ENCODE measurements at regions not wholly inside any gene's neighbourhood (a gene's known extent, or its start where the extent isn't known, plus 50 kb on each side); places are given as distances from the start of the nearest gene placed in this dataset.

- H2AFZ ChIP-seq (ENCODE audit: low read length): no peak overlapping the region
- no peak overlapping the region for H3K9ac ChIP-seq (ENCODE audit: low read length)
- no peaks in the 10 kb centered on the region for H3F3A ChIP-seq (ENCODE audit: low read length, unreplicated experiment)
- no peaks in the 10 kb centered on the region for H4K20me1 ChIP-seq (ENCODE audit: low read length)
- no peaks in the 10 kb centered on the region for H3K9me3 ChIP-seq (ENCODE audit: low read length)
- H3K4me2 ChIP-seq (ENCODE audit: low read length): no peak overlapping the region
- no peak for TF ChIP-seq EZH2phosphoT487 (IDR thresholded peaks at IDR 0.05; ENCODE audit: borderline replicate concordance, low read length)
- TF ChIP-seq CTCF (conservative IDR thresholded peaks at IDR 0.05; ENCODE audit: low read depth, low read length): no peak
- TF ChIP-seq EZH2 (IDR thresholded peaks at IDR 0.05; ENCODE audit: low read length, unreplicated experiment): no peak
- H3K27ac ChIP-seq (ENCODE audit: low read length): no peak overlapping the region
- H3K9me2 ChIP-seq (replicated peaks; ENCODE audit: low read length): no peaks in the 10 kb centered on the region
- no peaks in the 10 kb centered on the region for H3K36me3 ChIP-seq (ENCODE audit: low read depth, low read length)
- H3K79me2 ChIP-seq (ENCODE audit: low read length): no peaks in the 10 kb centered on the region
- ATAC-seq (no peak), DNase-seq (no peak)
- H3K27me3 ChIP-seq (ENCODE audit: low read length): no peaks in the 10 kb centered on the region
- ChIA-PET POLR2A (ENCODE audit: unreplicated experiment) (no interaction called here), CTCF (no interaction called here)
- H3K4me1 ChIP-seq (ENCODE audit: insufficient read depth, low read length): no peaks in the 10 kb centered on the region
- intact Hi-C loops (cut with micrococcal nuclease): loop anchor here (5.0 kb wide), 1 partner anchor 34 kb away; no protein-coding TSS in a partner anchor
- H3K4me3 ChIP-seq (ENCODE audit: low read length): no peak overlapping the region
- BruUV-seq (replicated peaks): no TSS peak
Observed at GRCh38 chr6:103231181-103231580, 1628.5 kb downstream of the HACE1 start.

- Histone ChIP-seq H3F3A (ENCODE audit: low read length, unreplicated experiment) (no peaks in the 10 kb centered on the region), H3K27ac (ENCODE audit: low read length) (no peak overlapping the region), H3K36me3 (ENCODE audit: low read depth, low read length) (no peaks in the 10 kb centered on the region), H3K9me3 (ENCODE audit: low read length) (no peaks in the 10 kb centered on the region), H3K9me2 (replicated peaks; ENCODE audit: low read length) (no peaks in the 10 kb centered on the region), H3K4me3 (ENCODE audit: low read length) (no peak overlapping the region), H3K9ac (ENCODE audit: low read length) (no peak overlapping the region), H3K27me3 (ENCODE audit: low read length) (no peaks in the 10 kb centered on the region), H3K4me2 (ENCODE audit: low read length) (no peak overlapping the region), H2AFZ (ENCODE audit: low read length) (no peak overlapping the region), H3K79me2 (ENCODE audit: low read length) (no peaks in the 10 kb centered on the region), H3K4me1 (ENCODE audit: insufficient read depth, low read length) (no peaks in the 10 kb centered on the region), H4K20me1 (ENCODE audit: low read length) (no peaks in the 10 kb centered on the region)
- no peak for TF ChIP-seq CTCF (conservative IDR thresholded peaks at IDR 0.05; ENCODE audit: low read depth, low read length)
- no peak for TF ChIP-seq EZH2phosphoT487 (IDR thresholded peaks at IDR 0.05; ENCODE audit: borderline replicate concordance, low read length)
- no peak for TF ChIP-seq EZH2 (IDR thresholded peaks at IDR 0.05; ENCODE audit: low read length, unreplicated experiment)
- CTCF ChIA-PET: interaction anchor here (0.6 kb wide), 1 partner anchor 177 kb away, joined by 3 read pairs; no protein-coding TSS in a partner anchor
- intact Hi-C loops (cut with micrococcal nuclease): no loop called here
- ATAC-seq: peak; percentile 74
- no TSS peak for BruUV-seq (replicated peaks)
- peak; percentile 47 for DNase-seq
- POLR2A ChIA-PET (ENCODE audit: unreplicated experiment): no interaction called here
Observed at GRCh38 chr6:103215847-103216246, 1643.9 kb downstream of the HACE1 start.

GRCh38 chr6:103210686-103211085 lies 1649.0 kb downstream of the HACE1 start:
- Histone ChIP-seq H3K9ac (ENCODE audit: low read length) (no peak overlapping the region), H4K20me1 (ENCODE audit: low read length) (no peaks in the 10 kb centered on the region), H3K4me1 (ENCODE audit: insufficient read depth, low read length) (no peaks in the 10 kb centered on the region), H3K9me3 (ENCODE audit: low read length) (no peaks in the 10 kb centered on the region), H3F3A (ENCODE audit: low read length, unreplicated experiment) (no peaks in the 10 kb centered on the region), H3K9me2 (replicated peaks; ENCODE audit: low read length) (no peaks in the 10 kb centered on the region), H2AFZ (ENCODE audit: low read length) (no peak overlapping the region), H3K27me3 (ENCODE audit: low read length) (no peaks in the 10 kb centered on the region), H3K27ac (ENCODE audit: low read length) (no peak overlapping the region), H3K4me3 (ENCODE audit: low read length) (no peak overlapping the region), H3K4me2 (ENCODE audit: low read length) (no peak overlapping the region), H3K36me3 (ENCODE audit: low read depth, low read length) (no peaks in the 10 kb centered on the region), H3K79me2 (ENCODE audit: low read length) (no peaks in the 10 kb centered on the region)
- TF ChIP-seq EZH2phosphoT487 (IDR thresholded peaks at IDR 0.05; ENCODE audit: borderline replicate concordance, low read length) (no peak), CTCF (conservative IDR thresholded peaks at IDR 0.05; ENCODE audit: low read depth, low read length) (no peak), EZH2 (IDR thresholded peaks at IDR 0.05; ENCODE audit: low read length, unreplicated experiment) (no peak)
- BruUV-seq (replicated peaks): no TSS peak
- intact Hi-C loops (cut with micrococcal nuclease): no loop called here
- POLR2A ChIA-PET (ENCODE audit: unreplicated experiment): no interaction called here
- DNase-seq (no peak), ATAC-seq (no peak)
- CTCF ChIA-PET: no interaction called here

All from PC-3 (cell line).